SU-DHL-6 (cell line): ENCODE measurements at regions not wholly inside any gene's neighbourhood (a gene's known extent, or its start where the extent isn't known, plus 50 kb on each side); places are given as distances from the start of the nearest gene placed in this dataset.

Experiments used
- H2AFZ ChIP-seq: fragments of 200-600 bp; sonication (generic); 2 replicates; pipeline ENCODE4 v1.6.1; 2014; ENCODE audit warnings: low read depth, mild to moderate bottlenecking, moderate library complexity, mixed read lengths, antibody characterized with exemption, low read length; ENCODE audit not compliant: severe bottlenecking
- H3F3A ChIP-seq: fragments of 200-600 bp; shearing (Covaris generic); 2 replicates; pipeline ENCODE4 v1.6.0; 2016; ENCODE audit warnings: antibody characterized with exemption, mild to moderate bottlenecking; ENCODE audit not compliant: insufficient read depth
- H3K27ac ChIP-seq: fragments of 200-600 bp; sonication (generic); 2 replicates; pipeline ENCODE4 v1.5.1; 2016; ENCODE audit warnings: low read depth, mild to moderate bottlenecking, low read length, moderate library complexity, mixed read lengths
- H3K27me3 ChIP-seq: fragments of 200-600 bp; sonication (generic), shearing (Covaris generic); 2 replicates; pipeline ENCODE4 v1.6.0; 2014; ENCODE audit warnings: mild to moderate bottlenecking, low read length
- H3K36me3 ChIP-seq: fragments of 200-600 bp; sonication (generic); 2 replicates; pipeline ENCODE4 v1.6.1; 2014; ENCODE audit warnings: mild to moderate bottlenecking, low read length, mixed read lengths
- H3K4me2 ChIP-seq: fragments of 300-600, 200-600 bp; shearing (Covaris generic), sonication (generic); 2 replicates; pipeline ENCODE4 v1.6.0; 2014; ENCODE audit warnings: low read length, low read depth, mild to moderate bottlenecking; ENCODE audit not compliant: poor library complexity, severe bottlenecking
- H3K4me3 ChIP-seq: fragments of 200-600 bp; sonication (generic); 2 replicates; pipeline ENCODE4 v1.5.1; 2014; ENCODE audit warnings: antibody characterized with exemption, low read length, mild to moderate bottlenecking, mixed read lengths; ENCODE audit not compliant: insufficient read depth, poor library complexity, severe bottlenecking
- H3K79me2 ChIP-seq: fragments of 200-600 bp; sonication (generic); 2 replicates; pipeline ENCODE4 v1.6.1; 2014; ENCODE audit warnings: mild to moderate bottlenecking, low read length, moderate library complexity; ENCODE audit not compliant: insufficient read depth
- H3K9ac ChIP-seq: fragments of 200-600 bp; sonication (generic); 2 replicates; pipeline ENCODE4 v1.7.0; 2014; ENCODE audit warnings: mild to moderate bottlenecking, low read length
- H3K9me2 ChIP-seq: fragments of 200-600 bp; sonication (generic); replicated peaks from 2 replicates; pipeline ENCODE4 v1.6.1; 2014; ENCODE audit warnings: low read length; ENCODE audit not compliant: insufficient read depth
- H3K9me3 ChIP-seq: fragments of 200-600 bp; sonication (generic); 2 replicates; pipeline ENCODE4 v1.6.1; 2014; ENCODE audit warnings: low read length, mixed read lengths; ENCODE audit not compliant: insufficient read depth
- H4K20me1 ChIP-seq: fragments of 200-600 bp; sonication (generic); 2 replicates; pipeline ENCODE4 v1.6.1; 2014; ENCODE audit warnings: low read depth, mild to moderate bottlenecking, antibody characterized with exemption, low read length, moderate library complexity, mixed read lengths
- EZH2phosphoT487 ChIP-seq: fragments of 200-600 bp; sonication (generic), shearing (Covaris generic); conservative IDR thresholded peaks from 2 replicates; pipeline ENCODE4 v1.6.1; 2018; ENCODE audit warnings: mild to moderate bottlenecking, antibody characterized with exemption, low read length, moderate library complexity, mixed read lengths
- TF ChIP-seq, protein P1 (sequence below): fragments of 200-600 bp; sonication (generic); IDR thresholded peaks from one replicate; pipeline ENCODE4 v1.5.1; 2017; ENCODE audit warnings: antibody characterized with exemption, mild to moderate bottlenecking, low read length, moderate library complexity; ENCODE audit not compliant: insufficient read depth, poor library complexity, severe bottlenecking

DNA sequence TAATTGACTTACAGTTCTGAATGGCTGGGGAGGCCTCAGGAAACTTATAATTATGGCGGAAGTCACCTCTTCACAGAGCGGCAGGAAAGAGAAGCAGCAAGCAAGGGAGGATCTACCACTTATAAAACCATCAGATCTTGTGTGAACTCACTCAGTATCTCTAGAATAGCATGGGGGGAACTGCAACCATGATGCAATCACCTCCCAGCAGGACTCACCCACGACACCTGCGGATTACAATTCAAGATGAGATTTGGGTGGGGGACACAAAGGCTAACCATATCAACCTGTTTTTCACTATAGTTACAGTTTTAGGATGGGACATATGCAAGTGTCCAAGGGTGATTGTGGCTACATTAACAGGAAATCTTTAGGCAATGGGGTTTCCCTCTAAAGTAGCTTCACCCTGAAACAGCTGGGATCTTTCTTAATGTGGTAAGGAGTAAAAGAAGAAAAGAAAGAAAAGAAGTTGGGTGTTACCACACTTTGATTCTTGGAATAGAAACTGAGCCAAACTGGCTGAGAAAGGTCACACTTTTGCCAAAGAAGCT lies 453.8 kb downstream of the OTOL1 start:
- H3K79me2 ChIP-seq = no peaks in the 10 kb centered on the region
- no peak overlapping the region for H2AFZ ChIP-seq
- no peak overlapping the region for H3K9ac ChIP-seq
- no peaks in the 10 kb centered on the region for H3F3A ChIP-seq
- H3K4me3 ChIP-seq = no peak overlapping the region
- H3K27ac ChIP-seq = no peak overlapping the region
- H3K27me3 ChIP-seq = no peaks in the 10 kb centered on the region
- no peaks in the 10 kb centered on the region for H4K20me1 ChIP-seq
- H3K9me2 ChIP-seq = no peaks in the 10 kb centered on the region
- H3K36me3 ChIP-seq = no peaks in the 10 kb centered on the region
- no peaks in the 10 kb centered on the region for H3K9me3 ChIP-seq
- TF ChIP-seq EZH2phosphoT487 = no peak
- TF ChIP-seq, protein P1, sequence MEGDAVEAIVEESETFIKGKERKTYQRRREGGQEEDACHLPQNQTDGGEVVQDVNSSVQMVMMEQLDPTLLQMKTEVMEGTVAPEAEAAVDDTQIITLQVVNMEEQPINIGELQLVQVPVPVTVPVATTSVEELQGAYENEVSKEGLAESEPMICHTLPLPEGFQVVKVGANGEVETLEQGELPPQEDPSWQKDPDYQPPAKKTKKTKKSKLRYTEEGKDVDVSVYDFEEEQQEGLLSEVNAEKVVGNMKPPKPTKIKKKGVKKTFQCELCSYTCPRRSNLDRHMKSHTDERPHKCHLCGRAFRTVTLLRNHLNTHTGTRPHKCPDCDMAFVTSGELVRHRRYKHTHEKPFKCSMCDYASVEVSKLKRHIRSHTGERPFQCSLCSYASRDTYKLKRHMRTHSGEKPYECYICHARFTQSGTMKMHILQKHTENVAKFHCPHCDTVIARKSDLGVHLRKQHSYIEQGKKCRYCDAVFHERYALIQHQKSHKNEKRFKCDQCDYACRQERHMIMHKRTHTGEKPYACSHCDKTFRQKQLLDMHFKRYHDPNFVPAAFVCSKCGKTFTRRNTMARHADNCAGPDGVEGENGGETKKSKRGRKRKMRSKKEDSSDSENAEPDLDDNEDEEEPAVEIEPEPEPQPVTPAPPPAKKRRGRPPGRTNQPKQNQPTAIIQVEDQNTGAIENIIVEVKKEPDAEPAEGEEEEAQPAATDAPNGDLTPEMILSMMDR = no peak
- no peak overlapping the region for H3K4me2 ChIP-seq

DNA sequence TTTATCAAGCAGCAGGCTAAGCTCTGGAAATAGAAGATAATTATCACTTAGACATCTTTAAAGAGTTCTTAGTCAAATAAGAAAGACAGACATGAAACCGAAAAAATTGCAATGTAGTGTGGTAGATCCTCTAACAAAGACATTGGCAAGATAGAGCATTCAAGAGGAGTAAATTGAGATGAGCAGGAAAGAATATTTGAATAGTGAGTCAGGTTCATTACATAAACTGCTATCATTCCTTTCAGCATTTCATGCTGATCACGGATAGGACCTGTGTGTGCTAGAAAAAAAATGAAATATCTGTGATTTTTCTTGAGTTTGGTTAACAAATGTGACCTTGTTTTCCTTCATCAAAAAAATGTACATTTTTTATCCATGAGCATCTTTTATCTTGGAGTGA lies 460.9 kb downstream of the OTOL1 start:
- Histone ChIP-seq H2AFZ (no peak overlapping the region), H3K4me3 (no peak overlapping the region), H3K9me2 (no peaks in the 10 kb centered on the region), H3F3A (no peaks in the 10 kb centered on the region), H3K79me2 (no peaks in the 10 kb centered on the region), H3K4me2 (no peak overlapping the region), H4K20me1 (no peaks in the 10 kb centered on the region), H3K36me3 (no peaks in the 10 kb centered on the region; the same call in 1 of the 2 replicates), H3K9me3 (no peaks in the 10 kb centered on the region), H3K27me3 (no peaks in the 10 kb centered on the region), H3K9ac (no peak overlapping the region), H3K27ac (no peak overlapping the region)
- no peak for TF ChIP-seq EZH2phosphoT487
- TF ChIP-seq, protein P1 = no peak

DNA sequence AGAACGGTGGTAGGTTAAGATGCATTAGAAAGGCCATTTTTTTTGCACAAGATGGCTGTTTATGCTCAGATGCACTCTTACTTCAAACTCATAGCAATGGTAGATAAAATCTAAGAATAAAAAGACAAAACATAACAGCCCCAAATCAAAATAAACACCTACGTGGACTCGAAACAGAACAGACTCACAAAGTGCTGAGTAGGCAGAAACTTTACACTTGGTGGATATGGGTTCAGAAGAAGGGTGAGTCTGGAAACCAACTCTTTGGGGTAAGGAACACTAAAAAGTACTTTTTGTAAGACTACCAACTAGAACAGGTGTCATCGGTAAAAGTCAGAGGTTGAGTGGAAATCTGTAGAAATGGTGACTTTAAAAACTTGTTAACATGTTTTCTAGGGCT lies 468.2 kb downstream of the OTOL1 start:
- Histone ChIP-seq H3K36me3 (no peaks in the 10 kb centered on the region), H3F3A (no peaks in the 10 kb centered on the region; the same call in 1 of the 2 replicates), H3K9me2 (no peaks in the 10 kb centered on the region), H3K79me2 (no peaks in the 10 kb centered on the region), H4K20me1 (no peaks in the 10 kb centered on the region), H3K9me3 (peaks cover 14% of the 10 kb centered on the region; the same call in 1 of the 2 replicates), H2AFZ (peak overlapping the region; percentile 53), H3K27me3 (no peaks in the 10 kb centered on the region), H3K9ac (no peak overlapping the region), H3K4me2 (no peak overlapping the region), H3K4me3 (no peak overlapping the region), H3K27ac (no peak overlapping the region)
- no peak for TF ChIP-seq EZH2phosphoT487
- TF ChIP-seq, protein P1 = no peak
